GM10248 (cell line): ENCODE measurements at regions not wholly inside any gene's neighbourhood (a gene's known extent, or its start where the extent isn't known, plus 50 kb on each side); places are given as distances from the start of the nearest gene placed in this dataset.
"Not testable (repeated sequence)": the region's sequence is repeated elsewhere in the genome, so short reads cannot be mapped to it uniquely, and the experiment has no call there.

Experiments used
- CTCF ChIA-PET: fragments of 300-600 bp; sonication (Branson Sonifier 250); formaldehyde crosslinking; extraction: SDS; loops from one replicate; lab custom pipeline; 2021; ENCODE audit warnings: antibody characterized with exemption; lab: Yijun Ruan, JAX
- POLR2A ChIA-PET: fragments of 350-650 bp; sonication (Branson Sonifier 250); formaldehyde crosslinking; extraction: SDS; loops from one replicate; lab custom pipeline; 2020; ENCODE audit warnings: antibody characterized with exemption; lab: Yijun Ruan, JAX
- DNase-seq: peaks from one replicate; pipeline ENCODE4 v3.0.0; 2012; ENCODE audit errors: extremely low spot score
- CTCF ChIP-seq: IDR thresholded peaks from 2 replicates; pipeline ENCODE4 v1.5.1; 2012; ENCODE audit warnings: mild to moderate bottlenecking, low read depth; ENCODE audit errors: extremely low read depth, missing control alignments, control extremely low read depth

- DNase-seq: not testable (repeated sequence)
- POLR2A ChIA-PET: interaction anchor here (0.6 kb wide), 1 partner anchor 271 kb away, joined by 9 read pairs; no protein-coding TSS in a partner anchor
- CTCF ChIA-PET: interaction anchor here (2.5 to 3.2 kb wide), 2 partner anchors 16 to 19 kb away, joined by 12 to 17 read pairs; no protein-coding TSS in a partner anchor
These were observed 133.1 kb downstream of the CENPC start for GRCh38 chr4:67412153-67412712.

DNA sequence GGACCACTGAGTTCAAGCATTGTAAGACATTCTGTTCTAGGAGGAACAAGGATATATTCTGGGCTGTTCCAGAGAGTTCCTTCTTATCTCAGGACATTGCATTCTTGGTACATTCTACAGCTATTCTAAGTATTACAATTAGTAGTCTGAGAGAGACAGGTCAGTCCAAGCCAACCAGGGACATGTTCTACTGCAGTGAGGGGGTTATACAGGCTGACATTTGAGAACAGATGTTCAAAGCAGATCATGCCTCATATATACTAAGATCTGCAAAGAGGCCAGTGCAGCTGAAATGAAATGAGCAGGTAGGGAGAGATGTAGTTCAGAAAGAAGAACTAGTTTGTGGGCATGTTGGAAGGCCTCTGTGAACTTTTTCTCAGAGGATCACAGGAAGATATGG, 142.0 kb downstream of the CENPC start:
- TF ChIP-seq CTCF: no peak
- POLR2A ChIA-PET: no interaction called here
- CTCF ChIA-PET: no interaction called here
- DNase-seq: no peak

- CTCF ChIA-PET: no interaction called here
- POLR2A ChIA-PET: no interaction called here
- no peak for TF ChIP-seq CTCF
- no peak for DNase-seq
These were observed 143.4 kb downstream of the CENPC start for GRCh38 chr4:67401902-67402301.

DNA sequence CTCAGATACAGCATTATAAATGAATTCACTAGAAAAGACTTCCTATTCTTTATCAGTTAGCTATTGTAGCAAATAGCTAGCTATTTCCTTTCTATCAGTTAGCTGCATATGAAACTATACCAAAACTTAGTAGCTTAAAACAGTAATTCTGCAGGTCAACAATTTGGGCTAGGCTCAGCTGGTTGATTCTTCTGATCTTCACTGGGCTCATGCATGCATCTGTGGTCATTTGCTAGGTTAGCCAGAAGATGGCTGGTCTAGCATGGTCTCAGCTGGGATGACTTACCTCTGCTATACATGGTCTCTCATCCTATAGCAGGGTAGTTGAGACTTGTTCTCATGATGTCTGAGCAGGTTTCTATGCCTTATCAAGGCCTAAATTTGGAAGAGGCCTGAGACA, 147.4 kb downstream of the CENPC start:
- TF ChIP-seq CTCF: no peak
- no peak for DNase-seq
- CTCF ChIA-PET: interaction anchor here (3.7 kb wide), 1 partner anchor 15 kb away, joined by 12 read pairs; no protein-coding TSS in a partner anchor
- POLR2A ChIA-PET: no interaction called here

DNA sequence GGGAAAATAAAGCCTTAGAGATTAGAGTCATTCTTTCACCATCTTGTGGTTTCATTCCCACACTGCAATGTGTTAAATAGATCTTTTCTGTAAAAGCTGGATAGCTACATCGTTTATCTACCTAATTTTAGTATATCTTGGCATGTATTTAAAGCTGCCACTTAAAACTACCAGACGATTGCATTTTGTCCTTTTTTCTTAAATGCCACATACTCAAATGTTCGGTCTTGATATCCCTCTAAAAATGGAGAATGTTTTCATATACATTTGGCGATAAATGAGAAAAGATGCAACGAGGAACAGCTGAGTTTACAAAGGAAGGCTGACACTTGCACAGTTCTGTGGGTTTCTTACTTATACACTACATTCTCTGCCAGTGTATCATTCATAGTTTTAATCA, 148.3 kb downstream of the CENPC start:
- DNase-seq: no peak
- POLR2A ChIA-PET: no interaction called here
- CTCF ChIA-PET: interaction anchor here (1.1 to 3.7 kb wide), 6 partner anchors 16 to 309 kb away, joined by 3 to 12 read pairs (median 4); no protein-coding TSS in a partner anchor
- no peak for TF ChIP-seq CTCF

- ChIA-PET CTCF (interaction anchor here (1.1 to 3.7 kb wide), 9 partner anchors 11 to 308 kb away, joined by 3 to 12 read pairs (median 4); no protein-coding TSS in a partner anchor), POLR2A (no interaction called here)
- DNase-seq: no peak
- no peak for TF ChIP-seq CTCF
These were observed 149.3 kb downstream of the CENPC start for GRCh38 chr4:67396008-67396407.

DNA sequence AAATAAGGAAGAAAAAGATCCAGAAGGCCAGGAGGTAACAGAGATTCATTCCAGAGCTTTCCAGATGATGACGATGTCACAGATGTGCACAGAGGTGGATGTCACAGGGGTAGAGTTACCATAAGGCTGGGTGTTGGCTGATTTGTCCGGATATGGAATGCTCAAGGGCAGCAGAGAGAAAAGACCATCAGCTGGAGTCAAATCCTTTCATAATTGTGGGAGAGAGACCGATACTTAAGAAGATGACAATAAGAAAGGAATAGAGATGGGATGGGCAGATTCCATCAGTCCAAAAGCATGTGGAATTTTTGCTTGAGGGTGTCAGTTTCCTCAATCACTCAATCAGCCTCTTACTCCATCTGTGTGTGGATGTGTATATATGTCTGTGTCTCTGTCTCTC, 150.4 kb downstream of the CENPC start:
- TF ChIP-seq CTCF: no peak
- ChIA-PET CTCF (interaction anchor here (1.2 to 3.7 kb wide), 5 partner anchors 12 to 84 kb away, joined by 3 to 17 read pairs (median 5); no protein-coding TSS in a partner anchor), POLR2A (no interaction called here)

More for the DNA sequence above, 150.4 kb downstream of the CENPC start:
- DNase-seq: no peak
